H1 (cell line): ENCODE measurements at regions not wholly inside any gene's neighbourhood (a gene's known extent, or its start where the extent isn't known, plus 50 kb on each side); places are given as distances from the start of the nearest gene placed in this dataset.

Experiments used
- CTCF ChIA-PET: fragments of 300-600 bp; sonication (Branson Sonifier 250); formaldehyde crosslinking; loops from one replicate; lab custom pipeline; 2021; ENCODE audit not compliant: partially characterized antibody; lab: Charles Lee
- POLR2A ChIA-PET: fragments of 300-600 bp; sonication (Branson Sonifier 250); formaldehyde crosslinking; loops from one replicate; lab custom pipeline; 2021; ENCODE audit warnings: inconsistent platforms; ENCODE audit not compliant: partially characterized antibody; lab: Charles Lee
- DNase-seq, 2 experiments: peaks; one replicate each; pipeline versions ENCODE4 v3.0.0 to v3.0.0-alpha.2; 2010 to 2022; ENCODE audit warnings: low spot score in 2 of 2, low read depth in 1 of 2, mixed read lengths in 1 of 2
- FAIRE-seq: peaks from 2 replicates; lab custom pipeline; 2011; peaks lifted over from hg19 to GRCh38; lab: Jason Lieb, UNC
- H2AFZ ChIP-seq: 2 replicates; pipeline ENCODE4 v1.8.1; 2012; ENCODE audit warnings: low read length, inconsistent platforms
- H2AK5ac ChIP-seq: 2 replicates; pipeline ENCODE4 v1.6.1; 2013; ENCODE audit warnings: low read depth, low read length
- H2BK120ac ChIP-seq: replicated peaks from 2 replicates; pipeline ENCODE3; 2013; ENCODE audit warnings: low read depth, low read length, inconsistent platforms
- H2BK12ac ChIP-seq: 2 replicates; pipeline ENCODE4 v1.6.1; 2013; ENCODE audit warnings: low read depth, low read length
- H2BK15ac ChIP-seq: 2 replicates; pipeline ENCODE4 v1.6.1; 2013; ENCODE audit warnings: low read length
- H2BK20ac ChIP-seq: 2 replicates; pipeline ENCODE4 v1.6.1; 2013; ENCODE audit warnings: low read length
- H2BK5ac ChIP-seq: 2 replicates; pipeline ENCODE4 v1.6.1; 2013; ENCODE audit warnings: low read depth, low read length
- H3K14ac ChIP-seq: 2 replicates; pipeline ENCODE4 v1.6.1; 2013; ENCODE audit warnings: inconsistent platforms; ENCODE audit not compliant: insufficient read length
- H3K18ac ChIP-seq: 2 replicates; pipeline ENCODE4 v1.6.1; 2013; ENCODE audit warnings: low read length; ENCODE audit errors: extremely low read depth
- H3K23ac ChIP-seq: 2 replicates; pipeline ENCODE4 v1.6.1; 2013; ENCODE audit warnings: inconsistent platforms; ENCODE audit not compliant: insufficient read length
- H3K23me2 ChIP-seq: 2 replicates; pipeline ENCODE4 v1.6.1; 2013; ENCODE audit warnings: low read depth, low read length
- H3K27ac ChIP-seq: 2 replicates; pipeline ENCODE4 v1.6.1; 2011; ENCODE audit warnings: low read depth, low read length, inconsistent platforms
- H3K27me3 ChIP-seq, 4 experiments: replicated peaks in 1 of 4; 1 replicate in 1 of 4; 2 replicates in 3 of 4; pipeline versions ENCODE4 v1.6.1 to v1.8.1; 2011 to 2013; ENCODE audit warnings: low read length in 3 of 4, mild to moderate bottlenecking in 3 of 4, inconsistent platforms in 2 of 4, mixed read lengths in 2 of 4, moderate library complexity in 1 of 4; ENCODE audit not compliant: control insufficient read depth in 3 of 4, insufficient read depth in 3 of 4; ENCODE audit errors: extremely low read depth in 1 of 4
- H3K36me3 ChIP-seq, 4 experiments: 2 replicates each; pipeline versions ENCODE4 v1.6.1 to v1.8.1; 2011 to 2013; ENCODE audit warnings: mild to moderate bottlenecking in 4 of 4, low read length in 3 of 4, moderate library complexity in 2 of 4, control low read depth in 1 of 4, inconsistent platforms in 1 of 4; ENCODE audit not compliant: insufficient read depth in 4 of 4, control insufficient read depth in 2 of 4
- H3K4ac ChIP-seq: replicated peaks from 2 replicates; pipeline ENCODE3; 2013; ENCODE audit warnings: low read length, low read depth, mixed read lengths, inconsistent platforms; ENCODE audit not compliant: insufficient read length
- H3K4me1 ChIP-seq, 4 experiments: replicated peaks in 1 of 4; 1 replicate in 1 of 4; 2 replicates in 3 of 4; pipeline versions ENCODE4 v1.6.1 to v1.8.1; 2011 to 2013; ENCODE audit warnings: low read length in 3 of 4, inconsistent platforms in 2 of 4, mixed read lengths in 1 of 4; ENCODE audit not compliant: insufficient read depth in 4 of 4, control insufficient read depth in 3 of 4
- H3K4me2 ChIP-seq, 2 experiments: 2 replicates each; pipeline versions ENCODE4 v1.6.1 to v1.8.1; 2011 to 2013; ENCODE audit warnings: low read depth in 2 of 2, low read length in 2 of 2, control low read depth in 1 of 2, inconsistent platforms in 1 of 2, mild to moderate bottlenecking in 1 of 2; ENCODE audit not compliant: insufficient read depth in 1 of 2
- H3K4me3 ChIP-seq, 4 experiments: fragments of 200-600, 300-600 bp in 1 of 4; sonication (generic), shearing (Covaris generic), sonication (Bioruptor Twin) in 1 of 4; 2 replicates each; pipeline versions ENCODE4 v1.5.1 to v1.8.1; 2011 to 2016; ENCODE audit warnings: low read length in 4 of 4, low read depth in 3 of 4, control low read depth in 2 of 4, inconsistent platforms in 2 of 4, mild to moderate bottlenecking in 2 of 4, mixed read lengths in 1 of 4, moderate library complexity in 1 of 4; ENCODE audit not compliant: insufficient read depth in 2 of 4; ENCODE audit errors: extremely low read depth in 1 of 4
- H3K56ac ChIP-seq: replicated peaks from 2 replicates; pipeline ENCODE3; 2013; ENCODE audit warnings: low read depth, mild to moderate bottlenecking, mixed read lengths, low read length, inconsistent platforms; ENCODE audit not compliant: insufficient read length
- H3K79me1 ChIP-seq: 2 replicates; pipeline ENCODE4 v1.6.1; 2013; ENCODE audit warnings: low read depth, low read length, control low read depth
- H3K79me2 ChIP-seq, 2 experiments: 2 replicates each; pipeline versions ENCODE4 v1.6.1 to v1.8.1; 2012 to 2013; ENCODE audit warnings: low read length in 2 of 2, mild to moderate bottlenecking in 2 of 2, inconsistent platforms in 1 of 2; ENCODE audit not compliant: insufficient read depth in 2 of 2, control insufficient read depth in 1 of 2
- H3K9ac ChIP-seq, 4 experiments: replicated peaks in 1 of 4; 1 replicate in 1 of 4; 2 replicates in 3 of 4; pipeline versions ENCODE4 v1.6.1 to v1.8.1; 2011 to 2013; ENCODE audit warnings: low read depth in 3 of 4, low read length in 3 of 4, control low read depth in 2 of 4, mild to moderate bottlenecking in 2 of 4, moderate library complexity in 2 of 4, inconsistent platforms in 1 of 4; ENCODE audit errors: extremely low read depth in 1 of 4
- H3K9me3 ChIP-seq, 2 experiments: 2 replicates each; pipeline versions ENCODE4 v1.6.1 to v1.8.1; 2012 to 2013; ENCODE audit warnings: mild to moderate bottlenecking in 2 of 2, moderate library complexity in 2 of 2, control low read depth in 1 of 2, inconsistent platforms in 1 of 2, low read depth in 1 of 2, low read length in 1 of 2, mixed read lengths in 1 of 2; ENCODE audit not compliant: insufficient read depth in 2 of 2
- H4K20me1 ChIP-seq, 2 experiments: replicated peaks in 1 of 2; 2 replicates each; pipeline versions ENCODE3 to v1.8.1; 2011 to 2013; ENCODE audit warnings: inconsistent platforms in 2 of 2, low read length in 2 of 2, mild to moderate bottlenecking in 1 of 2; ENCODE audit not compliant: insufficient read depth in 2 of 2, control insufficient read depth in 1 of 2
- H4K5ac ChIP-seq: 2 replicates; pipeline ENCODE4 v1.6.1; 2013; ENCODE audit warnings: low read length, low read depth, mixed read lengths, inconsistent platforms; ENCODE audit not compliant: insufficient read length
- H4K8ac ChIP-seq: 2 replicates; pipeline ENCODE4 v1.8.0; 2013; ENCODE audit warnings: mild to moderate bottlenecking, moderate library complexity, low read length, inconsistent platforms; ENCODE audit not compliant: insufficient read depth; ENCODE audit errors: extremely low read depth
- H4K91ac ChIP-seq: replicated peaks from 2 replicates; pipeline ENCODE3; 2013; ENCODE audit warnings: low read length, mixed read lengths, inconsistent platforms; ENCODE audit not compliant: insufficient read length
- BACH1 ChIP-seq: IDR thresholded peaks from 2 replicates; pipeline ENCODE4 v1.6.1; 2012; ENCODE audit warnings: low read length, improper control_type of control experiment
- CREB1 ChIP-seq: IDR thresholded peaks from 2 replicates; pipeline ENCODE4 v1.6.1; 2012; ENCODE audit warnings: inconsistent platforms
- EP300 ChIP-seq, 2 experiments: IDR thresholded peaks; 1 replicate in 1 of 2; 2 replicates in 1 of 2; pipeline ENCODE4 v1.6.1; 2011 to 2012; ENCODE audit warnings: low read depth in 2 of 2, low read length in 2 of 2, mild to moderate bottlenecking in 2 of 2, borderline replicate concordance in 1 of 2, inconsistent platforms in 1 of 2, moderate library complexity in 1 of 2
- FOSL1 ChIP-seq: IDR thresholded peaks from 2 replicates; pipeline ENCODE4 v1.6.1; 2011; ENCODE audit warnings: mild to moderate bottlenecking, low read depth, low read length, moderate library complexity; ENCODE audit not compliant: insufficient read depth
- KDM5A ChIP-seq: fragments of 200-600 bp; IDR thresholded peaks from 2 replicates; pipeline ENCODE4 v1.7.1; 2012; ENCODE audit warnings: mild to moderate bottlenecking, low read length, inconsistent platforms, mixed read lengths
- MAFK ChIP-seq: IDR thresholded peaks from 2 replicates; pipeline ENCODE4 v1.6.1; 2012; ENCODE audit warnings: low read depth, mild to moderate bottlenecking, improper control_type of control experiment, low read length
- RBBP5 ChIP-seq: IDR thresholded peaks from 2 replicates; pipeline ENCODE4 v1.7.1; 2012; ENCODE audit warnings: low read depth, mild to moderate bottlenecking, inconsistent platforms, low read length, moderate library complexity, borderline replicate concordance
- RFX5 ChIP-seq: IDR thresholded peaks from 2 replicates; pipeline ENCODE4 v1.6.1; 2011; ENCODE audit warnings: low read depth, low read length, improper control_type of control experiment, borderline replicate concordance
- RXRA ChIP-seq: IDR thresholded peaks from 2 replicates; pipeline ENCODE4 v1.6.1; 2011; ENCODE audit warnings: low read depth, mild to moderate bottlenecking, low read length, moderate library complexity; ENCODE audit not compliant: insufficient read depth
- SAP30 ChIP-seq: fragments of 300-600 bp; sonication (generic); IDR thresholded peaks from 2 replicates; pipeline ENCODE4 v1.7.1; 2012; ENCODE audit warnings: low read length, moderate library complexity, mild to moderate bottlenecking, inconsistent platforms; ENCODE audit not compliant: insufficient read depth, insufficient replicate concordance
- SIRT6 ChIP-seq: IDR thresholded peaks from one replicate; pipeline ENCODE4 v1.7.1; 2012; ENCODE audit warnings: low read length, inconsistent platforms
- SRF ChIP-seq: IDR thresholded peaks from 2 replicates; pipeline ENCODE4 v1.6.1; 2011; ENCODE audit warnings: mild to moderate bottlenecking, low read depth, low read length, moderate library complexity
- WGBS, 2 experiments: shearing (Covaris generic) in 1 of 2; methylation state at CpG; one replicate each; pipeline versions ENCODE4 v1.1.6 to v1.1.7; 2013 to 2015; ENCODE audit warnings: low lambda C conversion rate in 2 of 2, mixed read lengths in 2 of 2, inconsistent platforms in 1 of 2, low coverage in 1 of 2, missing lambda C conversion rate in 1 of 2; ENCODE audit not compliant: insufficient replicate concordance in 2 of 2, insufficient coverage in 1 of 2, insufficient read length in 1 of 2; ENCODE audit errors: extremely low coverage in 1 of 2, missing lambda C conversion rate in 1 of 2; 5-methylcytosine and 5-hydroxymethylcytosine counted together
- TF ChIP-seq, protein P1 (sequence below), 3 experiments: IDR thresholded peaks; 1 replicate in 2 of 3; 2 replicates in 1 of 3; pipeline versions ENCODE4 v1.5.1 to v1.6.1; 2011; ENCODE audit warnings: low read length in 3 of 3, mild to moderate bottlenecking in 3 of 3, inconsistent platforms in 2 of 3, low read depth in 1 of 3, moderate library complexity in 1 of 3; ENCODE audit not compliant: insufficient read depth in 1 of 3; ENCODE audit errors: control extremely low read depth in 1 of 3

GRCh38 chr16:6576113-6576512, 756.5 kb upstream of the RBFOX1 start:
- H4K91ac ChIP-seq = no peak overlapping the region
- H3K56ac ChIP-seq = no peak overlapping the region
- ChIA-PET POLR2A (no interaction called here), CTCF (no interaction called here)
- no peak overlapping the region for H3K14ac ChIP-seq
- FAIRE-seq (peak; percentile 36), DNase-seq (no peak)
- H3K9me3 ChIP-seq = no peaks in the 10 kb centered on the region
- H2BK5ac ChIP-seq = no peak overlapping the region
- H3K4me1 ChIP-seq = no peaks in the 10 kb centered on the region; a peak in 2 of 7 replicates
- H3K79me1 ChIP-seq = no peaks in the 10 kb centered on the region
- H3K4me2 ChIP-seq = no peak overlapping the region
- no peaks in the 10 kb centered on the region for H3K36me3 ChIP-seq
- no peak overlapping the region for H3K18ac ChIP-seq
- H4K8ac ChIP-seq = no peak overlapping the region
- H3K23ac ChIP-seq = no peak overlapping the region
- no peak overlapping the region for H3K9ac ChIP-seq
- H2BK120ac ChIP-seq = no peak overlapping the region
- 87% methylated on average over 10 of the region's 10 CpGs; no CpG with 5 or more reads in 1 of the 2 experiments for WGBS, 2 experiments
- no peak overlapping the region for H2AK5ac ChIP-seq
- H3K4ac ChIP-seq = no peak overlapping the region
- no peaks in the 10 kb centered on the region for H3K27me3 ChIP-seq
- no peaks in the 10 kb centered on the region; the same call in 1 of the 2 replicates for H3K23me2 ChIP-seq
- H3K27ac ChIP-seq = no peak overlapping the region
- H2BK20ac ChIP-seq = no peak overlapping the region
- no peak overlapping the region for H2BK15ac ChIP-seq
- H2AFZ ChIP-seq = no peak overlapping the region
- no peaks in the 10 kb centered on the region for H3K79me2 ChIP-seq
- no peak overlapping the region for H3K4me3 ChIP-seq
- no peak overlapping the region for H2BK12ac ChIP-seq
- no peaks in the 10 kb centered on the region for H4K20me1 ChIP-seq
- H4K5ac ChIP-seq = no peak overlapping the region
- TF ChIP-seq RXRA (no peak), CREB1 (no peak), SIRT6 (no peak), EP300 (IDR thresholded peaks at IDR 0.05; ENCODE audit: borderline replicate concordance in 1 of 2, low read depth in 2 of 2, low read length in 2 of 2) (no peak), SAP30 (no peak), BACH1 (no peak), RBBP5 (no peak), FOSL1 (no peak), KDM5A (no peak), RFX5 (no peak), MAFK (no peak), SRF (no peak)
- TF ChIP-seq, protein P1, sequence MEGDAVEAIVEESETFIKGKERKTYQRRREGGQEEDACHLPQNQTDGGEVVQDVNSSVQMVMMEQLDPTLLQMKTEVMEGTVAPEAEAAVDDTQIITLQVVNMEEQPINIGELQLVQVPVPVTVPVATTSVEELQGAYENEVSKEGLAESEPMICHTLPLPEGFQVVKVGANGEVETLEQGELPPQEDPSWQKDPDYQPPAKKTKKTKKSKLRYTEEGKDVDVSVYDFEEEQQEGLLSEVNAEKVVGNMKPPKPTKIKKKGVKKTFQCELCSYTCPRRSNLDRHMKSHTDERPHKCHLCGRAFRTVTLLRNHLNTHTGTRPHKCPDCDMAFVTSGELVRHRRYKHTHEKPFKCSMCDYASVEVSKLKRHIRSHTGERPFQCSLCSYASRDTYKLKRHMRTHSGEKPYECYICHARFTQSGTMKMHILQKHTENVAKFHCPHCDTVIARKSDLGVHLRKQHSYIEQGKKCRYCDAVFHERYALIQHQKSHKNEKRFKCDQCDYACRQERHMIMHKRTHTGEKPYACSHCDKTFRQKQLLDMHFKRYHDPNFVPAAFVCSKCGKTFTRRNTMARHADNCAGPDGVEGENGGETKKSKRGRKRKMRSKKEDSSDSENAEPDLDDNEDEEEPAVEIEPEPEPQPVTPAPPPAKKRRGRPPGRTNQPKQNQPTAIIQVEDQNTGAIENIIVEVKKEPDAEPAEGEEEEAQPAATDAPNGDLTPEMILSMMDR (IDR thresholded peaks at IDR 0.05; ENCODE audit: control extremely low read depth in 1 of 3, insufficient read depth in 1 of 3, low read depth in 1 of 3, low read length in 3 of 3) = no peak
